A549 (cell line): ENCODE measurements at regions not wholly inside any gene's neighbourhood (a gene's known extent, or its start where the extent isn't known, plus 50 kb on each side); places are given as distances from the start of the nearest gene placed in this dataset.

Experiments
- CTCF ChIP-seq: fragments of >200 bp; sonication (Bioruptor Twin); formaldehyde crosslinking; IDR thresholded peaks from 3 replicates; pipeline ENCODE4 v1.5.1; 2016
- ELK1 ChIP-seq: fragments of 150-350 bp; IDR thresholded peaks from 2 replicates; pipeline ENCODE4 v1.6.1; 2014; ENCODE audit warnings: low read depth, mild to moderate bottlenecking, low read length
- EP300 ChIP-seq, 2 experiments: fragments of >200 bp; sonication (Bioruptor Twin); formaldehyde crosslinking; IDR thresholded peaks; 2 replicates in 1 of 2; 3 replicates in 1 of 2; pipeline ENCODE4 v1.6.1; 2016 to 2017
- ESRRA ChIP-seq: fragments of 150-350 bp; IDR thresholded peaks from 2 replicates; pipeline ENCODE4 v1.6.1; 2014; ENCODE audit warnings: mild to moderate bottlenecking, low read length, borderline replicate concordance
- MAX ChIP-seq: IDR thresholded peaks from 2 replicates; pipeline ENCODE4 v1.6.1; 2012
- NPAS2 ChIP-seq: fragments of 250-450 bp; sonication (Bioruptor Pico); IDR thresholded peaks from 2 replicates; pipeline ENCODE4 v1.8.0; 2022; ENCODE audit warnings: mild to moderate bottlenecking, moderate library complexity, borderline replicate concordance
- POLR2A ChIP-seq: IDR thresholded peaks from 2 replicates; pipeline ENCODE4 v1.6.1; 2012; ENCODE audit warnings: mild to moderate bottlenecking, low read length
- POLR2AphosphoS2 ChIP-seq: conservative IDR thresholded peaks from 2 replicates; pipeline ENCODE4 v1.6.1; 2012; ENCODE audit warnings: low read length, improper control_type of control experiment, inconsistent platforms
- RAD21 ChIP-seq, 2 experiments: fragments of >200 bp in 1 of 2; sonication (Bioruptor Twin) in 1 of 2; formaldehyde crosslinking in 1 of 2; IDR thresholded peaks in 1 of 2; conservative IDR thresholded peaks in 1 of 2; 2 replicates in 1 of 2; 3 replicates in 1 of 2; pipeline ENCODE4 v1.6.1; 2012 to 2018; ENCODE audit warnings: inconsistent platforms in 1 of 2
- RARB ChIP-seq: fragments of 250-450 bp; sonication (Bioruptor Pico); IDR thresholded peaks from 2 replicates; pipeline ENCODE4 v1.8.0; 2021; ENCODE audit warnings: mild to moderate bottlenecking, moderate library complexity
- RCOR1 ChIP-seq: fragments of 150-350 bp; IDR thresholded peaks from 2 replicates; pipeline ENCODE4 v1.6.1; 2014; ENCODE audit warnings: antibody characterized with exemption, low read length, low read depth
- RFX5 ChIP-seq: fragments of 450-650 bp; IDR thresholded peaks from 2 replicates; pipeline ENCODE4 v1.7.1; 2014; ENCODE audit warnings: antibody characterized with exemption, mild to moderate bottlenecking, moderate library complexity
- RNF2 ChIP-seq: fragments of 200-600 bp; sonication (generic); IDR thresholded peaks from 2 replicates; pipeline ENCODE4 v1.6.1; 2016; ENCODE audit warnings: low read depth, mild to moderate bottlenecking, antibody characterized with exemption, moderate library complexity, borderline replicate concordance
- SREBF2 ChIP-seq: fragments of 450-650 bp; IDR thresholded peaks from 2 replicates; pipeline ENCODE4 v1.6.1; 2014; ENCODE audit warnings: mild to moderate bottlenecking, moderate library complexity

GRCh38 chr7:15000157-15000556 lies 97.6 kb upstream of the DGKB start:
- TF ChIP-seq RCOR1 (no peak), RARB (CRISPR knock-in tag) (no peak), POLR2A (no peak), CTCF (no peak), ELK1 (no peak), RAD21 (conservative IDR thresholded peaks at IDR 0.05 in 1 of 2, IDR thresholded peaks at IDR 0.05 in 1 of 2) (no peak), RFX5 (no peak), ESRRA (no peak), EP300 (IDR thresholded peaks at IDR 0.05) (no peak), RNF2 (no peak), POLR2AphosphoS2 (no peak), MAX (no peak), SREBF2 (no peak), NPAS2 (CRISPR knock-in tag) (no peak)
